ENCODE measurements at regions not wholly inside any gene's neighbourhood (a gene's known extent, or its start where the extent isn't known, plus 50 kb on each side); places are given as distances from the start of the nearest gene placed in this dataset.

DNA sequence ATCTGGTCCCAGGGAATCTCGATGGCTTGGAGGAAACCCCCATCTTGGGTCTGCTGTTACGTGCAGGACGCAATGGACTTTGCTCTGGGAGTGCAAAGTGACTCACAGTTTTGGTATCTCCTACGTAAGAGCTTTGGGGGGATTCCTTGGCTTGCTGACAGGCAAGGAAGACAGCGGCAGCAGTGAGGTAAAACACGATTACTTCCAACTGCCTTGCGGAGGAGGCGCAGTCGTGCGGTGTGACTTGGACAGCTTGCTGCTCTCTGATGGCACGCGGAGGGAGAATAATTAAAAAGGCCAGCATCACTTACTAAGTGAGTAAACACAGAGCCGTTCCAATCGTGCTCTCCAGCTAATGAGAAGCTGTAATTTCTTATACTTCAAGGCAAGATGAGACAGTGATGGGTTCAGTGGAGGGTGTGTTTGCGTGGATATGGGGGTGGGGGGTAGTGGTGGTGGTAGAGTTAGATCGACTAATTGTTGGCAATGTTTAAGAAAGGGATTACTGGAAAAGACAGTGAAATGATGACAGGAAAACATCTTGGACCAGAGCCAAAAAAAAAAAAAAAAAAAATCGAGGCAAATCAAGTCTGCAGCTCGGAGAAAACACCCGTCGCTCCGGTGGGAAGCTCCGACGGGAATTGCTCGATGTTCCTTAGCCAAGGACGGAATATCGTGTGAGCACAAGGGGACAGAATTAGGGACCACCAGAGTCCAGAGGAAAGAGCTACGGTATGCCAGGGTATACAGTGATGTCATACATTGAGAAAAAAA, 184.8 kb upstream of the ZFHX3 start:
- no peak for DNase-seq

DNA sequence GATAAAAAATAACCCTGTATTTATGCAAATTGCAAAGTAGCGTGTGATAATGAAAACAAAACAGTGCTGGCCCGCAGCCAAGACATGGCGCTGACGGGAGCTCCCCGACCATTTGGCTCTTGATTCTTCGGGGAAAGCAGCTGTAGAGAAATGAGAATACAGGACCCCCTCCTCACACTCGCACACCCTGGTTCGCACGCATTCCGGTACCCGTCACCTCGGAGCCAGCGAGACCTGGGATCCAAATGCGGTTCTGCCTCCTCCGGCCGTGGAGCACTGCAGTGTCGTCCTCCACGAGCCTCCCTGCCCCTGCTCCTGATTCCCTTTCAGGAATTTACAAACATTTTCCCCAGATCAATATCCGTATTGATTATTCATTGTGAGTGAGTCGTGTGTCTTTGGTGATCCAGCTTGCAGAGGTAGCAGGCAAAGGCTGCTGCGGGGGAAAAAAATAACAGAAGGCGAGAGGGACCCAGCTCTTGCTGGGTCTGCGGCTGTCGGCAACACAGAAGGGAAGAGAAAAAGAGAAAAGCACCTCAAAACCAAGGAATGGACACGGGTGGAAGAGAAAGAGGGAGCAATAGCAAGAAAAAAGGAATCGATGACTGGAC, 184.1 kb upstream of the ZFHX3 start:
- DNase-seq = no peak

DNA sequence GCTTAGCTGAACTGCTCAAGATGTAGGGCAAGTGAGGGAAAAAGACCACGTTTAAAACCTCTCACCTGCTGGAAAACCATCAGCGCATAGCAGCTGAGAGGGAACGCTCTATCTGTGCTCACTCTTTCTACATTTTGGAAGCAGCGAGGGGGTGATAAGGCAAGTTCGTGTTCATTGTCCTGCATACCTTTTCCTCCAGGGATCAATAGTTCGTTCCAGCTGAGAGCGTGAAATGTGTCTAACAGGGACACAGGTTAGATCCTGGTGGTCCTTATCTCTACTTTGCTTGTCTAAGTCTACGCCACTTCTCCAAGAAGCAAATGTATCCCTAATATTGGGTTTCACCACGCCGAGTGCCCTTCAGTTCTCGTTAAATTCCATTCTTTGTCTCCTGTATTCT, 183.5 kb upstream of the ZFHX3 start:
- DNase-seq = no peak

DNA sequence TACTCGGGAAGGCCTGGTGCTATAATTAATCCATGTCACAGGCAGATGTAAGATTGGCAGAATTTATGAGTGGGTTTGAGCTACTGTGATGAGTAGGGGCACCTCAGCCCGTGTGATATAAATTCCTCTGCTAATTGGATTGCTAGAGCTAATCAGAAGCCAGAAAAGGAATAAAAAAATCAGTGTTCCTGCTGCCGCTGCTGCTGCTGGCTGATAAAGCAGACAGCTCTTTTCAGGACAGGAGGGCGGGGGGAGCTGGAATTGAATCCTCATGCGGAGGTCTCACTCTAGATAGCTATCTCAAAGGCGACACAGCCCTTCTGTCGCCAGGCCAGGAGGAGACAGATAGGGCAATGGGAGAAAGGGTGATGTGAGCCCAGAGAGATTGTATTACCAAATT, 182.7 kb upstream of the ZFHX3 start:
- no peak for DNase-seq

DNA sequence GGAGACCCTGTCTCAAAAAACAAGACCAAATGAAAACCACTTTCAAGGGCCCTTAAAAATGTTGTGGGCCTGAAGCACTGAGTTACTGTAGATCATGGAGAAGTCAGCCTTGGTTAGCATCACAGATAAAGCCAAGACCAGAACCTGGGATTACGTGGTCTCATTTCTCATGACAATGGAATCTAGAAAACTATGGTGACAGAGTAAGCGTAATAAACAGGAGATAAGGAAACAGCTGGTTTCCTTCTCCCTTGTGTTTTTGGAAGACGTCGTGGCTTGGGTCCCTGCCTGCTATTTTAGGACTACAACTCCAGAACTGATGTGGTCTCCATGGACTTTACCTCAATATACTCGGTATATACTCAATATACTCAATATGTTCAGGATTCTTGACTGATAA, 180.7 kb upstream of the ZFHX3 start:
- no peak for DNase-seq

DNA sequence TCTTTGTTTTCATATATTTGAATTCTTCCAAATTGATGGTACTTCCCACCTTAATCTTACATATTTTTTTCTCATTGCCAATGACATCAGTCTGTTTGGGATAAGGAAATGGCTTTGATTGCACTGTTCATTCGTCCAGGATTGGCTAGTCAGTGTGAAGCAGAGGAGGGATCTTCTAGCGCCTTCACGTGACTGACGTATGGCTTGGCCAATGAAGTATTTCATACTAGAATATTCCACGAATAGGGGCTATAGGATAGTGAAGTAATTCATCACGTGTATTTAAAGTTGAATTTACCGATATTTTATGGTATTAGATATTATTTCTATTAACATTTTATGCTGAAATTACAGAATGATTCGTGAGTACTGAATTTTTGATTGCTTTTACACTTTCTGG, 178.7 kb upstream of the ZFHX3 start:
- no peak for DNase-seq

DNA sequence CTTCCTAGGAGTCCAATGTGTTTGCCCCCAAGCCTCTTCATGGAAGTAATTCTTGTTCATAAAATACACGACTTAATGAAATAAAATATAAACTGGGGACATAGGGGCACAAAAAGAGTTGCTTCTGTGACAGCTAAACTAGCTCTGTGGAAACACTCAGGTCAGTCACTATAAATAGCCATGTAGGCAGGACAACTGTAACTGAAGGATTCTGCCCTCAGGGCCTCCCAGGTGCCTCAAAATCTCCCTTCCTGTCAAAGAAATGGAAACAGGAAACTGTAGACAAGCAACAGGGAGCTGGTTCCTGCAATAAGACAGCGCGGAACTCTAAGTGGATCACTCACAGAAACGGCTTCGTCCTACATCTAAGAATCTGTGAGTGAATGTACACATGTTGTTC, 178.1 kb upstream of the ZFHX3 start:
- no peak for DNase-seq

DNA sequence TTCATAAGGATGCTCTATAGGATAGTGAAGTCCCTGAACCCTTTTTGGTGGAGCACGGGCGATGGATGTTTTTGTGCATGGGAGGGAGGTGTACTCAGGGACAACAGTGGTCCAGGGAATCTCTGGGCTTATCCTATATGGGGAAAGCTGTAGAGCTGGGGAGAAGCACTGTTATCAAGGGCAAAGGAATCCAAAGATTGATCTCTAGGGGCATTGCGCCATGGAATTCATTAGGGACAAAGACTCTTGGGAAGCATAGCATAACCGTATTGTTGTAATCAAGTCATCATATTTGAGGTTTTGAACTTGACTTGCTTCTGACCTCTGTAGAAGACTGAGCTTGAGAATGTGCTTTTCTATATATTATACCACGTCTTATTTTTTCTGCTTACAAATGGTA, 172.9 kb upstream of the ZFHX3 start:
- DNase-seq = no peak

DNA sequence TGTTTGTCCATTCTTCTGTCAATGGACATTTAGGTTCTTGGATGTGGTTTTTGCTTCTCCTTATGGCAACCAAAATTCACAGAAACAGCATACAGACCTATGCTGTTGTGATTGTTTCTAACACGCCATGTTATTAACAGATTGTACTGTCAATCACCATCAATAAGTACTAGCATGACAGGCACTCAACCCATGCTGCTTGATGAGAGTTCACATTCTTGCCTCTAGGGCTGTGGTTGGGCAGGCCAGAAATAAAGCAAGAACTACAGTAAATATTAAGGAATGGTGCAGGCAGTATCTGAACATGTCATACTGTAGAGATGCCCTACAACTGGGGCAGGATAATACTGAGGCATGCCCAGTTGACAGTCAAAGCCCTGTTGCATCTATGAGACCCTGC, 171.2 kb upstream of the ZFHX3 start:
- no peak for DNase-seq

DNA sequence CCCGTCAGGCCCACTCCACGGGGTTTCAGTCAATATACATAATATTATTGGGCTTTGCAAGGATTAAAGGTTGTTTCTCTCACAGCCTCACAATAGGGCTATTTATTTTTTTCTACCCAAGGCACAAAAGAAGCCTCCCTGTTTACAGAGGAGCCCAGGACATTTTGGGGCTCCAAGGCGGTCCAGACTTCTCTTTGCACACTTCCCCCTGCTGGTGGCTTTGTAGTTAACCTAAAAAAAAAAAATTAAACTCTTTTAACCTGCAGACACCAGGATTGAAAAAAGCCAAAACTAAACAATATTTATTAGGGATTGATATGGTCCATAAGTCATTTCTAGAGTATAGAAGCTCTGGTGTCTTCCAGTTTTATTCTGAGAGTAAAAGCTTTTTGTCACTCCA, 169.7 kb upstream of the ZFHX3 start:
- no peak for DNase-seq

DNA sequence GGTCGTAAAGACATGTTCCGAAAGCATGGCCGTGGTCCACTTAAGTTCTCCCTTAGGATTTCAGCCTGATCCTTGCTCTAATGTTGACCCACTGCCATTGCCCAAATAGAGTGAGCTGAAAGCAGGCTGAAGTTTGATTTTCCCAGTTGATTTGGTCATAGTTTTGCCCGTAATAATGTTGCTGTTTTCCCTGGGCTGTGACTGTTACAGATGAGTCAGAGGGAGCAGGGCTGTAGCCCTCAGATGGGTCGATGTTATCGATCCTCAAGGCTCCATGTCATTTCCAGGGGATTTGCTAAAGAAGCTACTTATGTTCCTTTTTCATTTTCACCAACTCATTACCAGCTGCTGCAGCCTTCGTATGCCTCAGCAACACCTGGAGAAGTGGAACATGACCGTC, 169.0 kb upstream of the ZFHX3 start:
- no peak for DNase-seq

DNA sequence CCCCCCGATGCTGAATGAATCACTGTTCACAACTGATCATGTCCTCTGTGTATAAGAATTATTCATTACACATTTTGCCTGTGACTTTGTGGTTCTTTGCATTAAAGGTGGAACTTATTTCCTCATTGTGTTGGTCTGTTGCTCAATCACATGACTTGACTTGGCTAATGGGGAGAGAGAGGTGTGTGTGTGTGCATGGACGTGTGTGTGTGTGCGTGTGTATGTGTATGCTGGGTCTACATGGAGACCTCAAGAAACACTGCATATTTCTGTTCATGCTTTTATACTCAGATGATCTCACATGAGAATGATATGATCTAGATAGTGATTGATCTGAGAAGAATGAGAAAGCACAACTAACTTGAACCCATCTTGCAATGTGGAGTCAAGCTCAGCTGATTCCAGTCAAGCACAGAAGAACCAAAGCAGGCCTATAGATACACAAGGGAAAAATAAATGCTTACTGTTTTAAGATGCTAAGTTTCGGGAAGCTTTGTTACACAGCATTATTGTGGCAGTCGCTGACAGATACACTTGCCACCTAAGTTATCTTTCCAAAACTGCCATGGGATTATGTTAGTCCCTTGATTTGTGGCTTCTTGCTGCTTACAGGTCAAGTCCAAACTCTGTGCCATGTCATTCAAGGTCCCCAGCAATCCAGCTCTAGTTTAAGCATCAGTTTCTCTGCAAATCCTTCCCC, 167.9 kb upstream of the ZFHX3 start:
- DNase-seq = no peak

DNA sequence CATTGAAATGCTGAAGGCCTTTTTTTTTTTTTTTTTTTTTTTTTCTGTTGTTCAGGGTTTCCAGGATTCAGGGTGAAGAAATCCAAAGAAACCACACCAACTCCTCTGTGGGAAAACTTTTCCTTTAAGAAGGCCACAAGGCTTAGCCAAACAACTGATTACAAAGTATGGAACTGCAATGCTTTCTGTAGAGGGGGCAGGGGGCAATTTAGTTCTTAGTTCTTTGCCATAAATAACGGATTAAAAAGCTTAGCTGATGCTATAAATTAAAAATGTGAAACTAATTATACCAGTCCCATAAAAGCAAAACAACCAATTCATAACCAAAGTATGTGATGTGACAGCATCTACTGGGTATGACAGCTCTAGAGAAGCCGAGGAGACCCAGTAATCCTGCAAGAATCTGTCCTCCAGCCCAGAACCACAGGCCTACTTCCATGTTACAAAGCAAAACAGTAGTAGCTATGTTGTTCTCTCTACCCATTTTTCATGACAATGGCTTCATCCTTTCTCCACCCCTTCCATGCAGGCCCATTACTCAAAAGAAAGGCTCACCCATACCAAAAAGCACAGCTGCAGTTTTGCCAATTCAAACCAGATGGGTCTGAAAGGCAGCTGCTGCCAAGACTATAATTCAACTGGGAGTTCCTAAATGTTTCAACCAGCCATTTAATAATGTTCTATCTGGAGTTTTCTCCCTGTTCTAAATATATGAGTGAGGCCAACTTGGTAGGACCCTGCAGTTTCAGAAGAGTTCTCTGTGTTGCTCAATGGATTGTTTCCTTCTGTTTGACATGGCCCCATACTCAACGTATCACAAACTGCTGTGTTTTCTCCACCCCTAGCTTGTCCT, 167.1 kb upstream of the ZFHX3 start:
- DNase-seq = no peak

DNA sequence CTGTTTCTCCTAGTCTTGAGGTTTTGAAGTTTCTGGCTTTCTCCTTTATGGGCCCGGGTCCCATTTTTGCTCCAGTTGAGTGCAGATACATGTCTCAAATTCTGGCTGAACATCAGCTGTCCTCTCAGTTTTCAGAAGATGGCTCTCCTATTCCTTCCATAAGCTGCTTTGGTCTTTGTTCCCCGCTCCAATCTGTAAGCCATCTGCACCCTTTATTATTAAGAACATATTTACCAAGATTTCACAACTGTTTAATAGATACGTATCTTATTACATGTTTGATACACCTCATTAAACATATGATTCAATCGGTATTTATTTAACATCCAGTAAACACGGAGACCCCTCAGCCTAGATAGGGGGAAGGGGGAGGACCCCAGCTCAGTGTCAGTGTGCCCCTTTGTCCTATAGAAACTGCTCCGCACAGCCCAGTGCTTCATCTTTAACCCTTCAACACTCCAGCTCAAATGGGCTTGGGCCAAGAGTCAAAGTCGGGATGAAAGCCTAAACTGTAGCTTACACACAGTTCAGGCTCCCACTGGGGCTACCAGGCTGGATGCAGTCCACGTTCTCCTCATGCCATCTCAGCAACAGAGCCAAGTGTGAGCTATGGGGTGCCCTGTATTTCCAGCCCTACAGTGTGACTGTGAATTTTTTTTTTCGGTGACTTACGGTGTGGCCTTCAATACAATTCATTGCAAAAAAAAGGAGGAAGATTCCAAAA, 166.0 kb upstream of the ZFHX3 start:
- DNase-seq = no peak

DNA sequence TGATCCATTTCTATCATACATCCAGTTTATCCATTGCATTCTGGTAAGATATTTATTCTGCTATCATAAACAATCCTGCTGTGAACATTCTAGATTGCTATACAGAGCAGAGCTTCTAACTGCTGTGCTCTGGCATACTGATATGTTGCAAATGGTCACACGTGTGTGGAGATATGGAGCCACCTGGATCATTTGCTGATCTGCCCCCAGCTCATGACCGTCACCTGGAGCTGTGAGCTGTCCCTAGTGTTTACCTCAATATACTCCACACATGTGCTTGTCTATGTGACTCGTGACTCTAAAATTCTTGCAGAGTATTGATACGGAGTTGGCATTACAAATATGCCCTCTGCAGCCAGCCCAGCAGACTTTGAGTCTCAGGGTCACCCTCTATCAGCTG, 164.5 kb upstream of the ZFHX3 start:
- no peak for DNase-seq

DNA sequence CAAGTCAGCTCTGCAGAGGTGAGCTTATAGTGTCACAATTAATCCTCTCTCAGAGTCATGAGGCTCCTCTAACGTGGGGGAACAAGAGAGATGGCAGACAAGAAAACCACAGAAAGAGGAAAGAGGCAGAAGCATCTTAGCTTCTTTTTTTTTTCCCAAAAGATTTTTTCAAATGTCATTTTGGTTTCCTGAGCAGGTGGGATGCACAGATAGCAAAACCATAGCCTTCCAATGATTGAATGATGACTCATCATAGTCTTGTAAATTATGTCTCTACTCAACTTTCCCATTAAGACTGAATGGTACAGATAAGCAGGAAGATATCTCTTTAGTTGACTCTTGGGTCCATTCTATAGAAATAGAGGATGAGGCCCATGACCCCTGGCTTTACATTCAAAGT, 162.8 kb upstream of the ZFHX3 start:
- no peak for DNase-seq

DNA sequence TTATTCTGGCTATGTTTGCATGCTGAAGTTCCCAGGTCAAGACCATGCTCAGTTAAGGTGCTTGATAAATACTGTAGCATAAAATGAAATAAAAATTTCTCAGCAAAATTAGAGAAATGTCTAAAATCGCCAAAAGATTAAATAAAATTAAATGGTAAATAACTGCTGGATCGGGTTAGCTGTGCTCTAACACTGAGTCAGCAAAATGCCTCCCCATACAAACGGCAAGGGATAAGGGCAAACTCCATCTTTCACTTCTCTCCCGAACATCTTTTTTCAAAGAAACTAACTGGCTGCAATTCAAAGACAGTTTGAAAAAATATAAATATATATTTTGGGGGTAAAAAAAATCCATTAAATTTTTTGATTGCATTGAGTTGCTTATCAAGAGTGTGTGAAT, 162.2 kb upstream of the ZFHX3 start:
- no peak for DNase-seq

DNA sequence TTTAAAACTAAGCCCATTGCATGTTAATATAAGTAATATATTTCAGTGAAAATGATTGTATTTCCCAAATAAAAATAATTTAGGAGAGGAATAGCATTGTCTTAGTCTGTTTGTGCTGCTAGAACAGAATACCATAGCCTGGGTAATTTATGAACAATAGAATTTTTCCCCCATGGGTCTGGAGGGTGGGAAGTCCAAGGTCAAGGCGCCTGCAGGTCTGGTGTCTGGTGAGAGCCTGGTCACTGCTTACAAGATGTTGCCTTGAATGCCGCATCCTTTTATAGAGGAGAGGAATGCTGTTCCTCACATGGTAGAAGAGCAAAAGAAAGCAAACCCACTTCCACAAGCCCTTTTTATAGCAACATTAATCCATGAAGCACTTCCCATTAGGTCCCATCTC, 161.3 kb upstream of the ZFHX3 start:
- DNase-seq = no peak

DNA sequence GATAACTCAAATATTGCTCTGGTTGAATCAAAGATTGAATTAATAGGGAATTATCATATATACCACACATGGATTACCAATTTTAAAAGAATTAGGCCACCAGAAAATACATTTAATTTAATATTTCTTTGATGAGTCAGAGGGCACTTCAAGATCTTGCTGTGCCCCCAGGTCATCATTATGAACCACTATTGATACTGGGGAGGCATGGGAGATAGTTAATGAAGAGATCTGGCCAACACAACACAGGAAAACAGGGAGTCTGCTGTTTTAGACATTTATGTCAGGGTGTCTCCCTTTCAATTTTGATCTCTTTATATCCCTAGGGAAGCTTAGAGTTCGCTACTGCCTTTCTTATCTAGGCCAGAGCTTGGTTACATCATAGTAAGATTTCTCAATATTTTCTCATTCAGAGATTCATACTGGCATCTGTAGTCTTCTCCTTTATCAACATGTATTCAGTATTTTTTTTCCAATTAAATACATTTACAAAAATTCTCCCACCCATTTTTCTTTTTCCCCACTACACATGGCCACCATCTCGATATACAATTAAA, 158.3 kb upstream of the ZFHX3 start:
- no peak for DNase-seq

DNA sequence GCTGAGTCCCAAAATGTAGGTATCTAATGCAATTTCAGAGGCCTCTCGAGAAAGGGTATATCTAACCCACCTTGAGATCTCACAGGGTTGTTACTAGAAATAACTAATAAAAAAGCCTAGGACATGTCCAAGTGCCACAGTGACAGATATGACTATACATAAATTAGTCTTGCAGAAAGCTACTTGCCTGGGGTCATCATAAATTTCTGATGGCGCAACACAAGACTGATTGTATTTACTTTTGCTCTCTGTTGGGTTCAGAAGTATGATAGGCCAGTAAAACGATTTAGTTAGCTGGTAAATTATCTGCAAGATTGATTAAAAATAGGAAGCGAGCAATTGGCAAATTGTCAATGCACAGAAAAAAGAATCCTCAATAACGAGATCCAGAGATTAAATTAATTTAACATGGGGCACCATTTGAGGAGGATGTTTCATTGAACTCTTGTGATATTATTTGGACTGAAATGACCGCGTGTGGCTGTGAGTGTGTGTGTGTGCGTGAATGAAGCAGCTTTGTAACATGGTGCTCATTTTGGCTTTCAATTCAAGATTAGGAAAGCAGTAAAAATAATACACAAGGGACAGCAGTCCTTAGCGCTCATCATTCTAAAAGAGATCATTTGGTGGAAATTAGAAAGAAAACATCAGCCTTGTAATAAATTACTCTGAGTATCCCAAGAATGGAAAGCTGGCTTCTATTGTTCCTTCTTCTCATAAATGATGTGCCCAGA, 157.4 kb upstream of the ZFHX3 start:
- DNase-seq = no peak

DNA sequence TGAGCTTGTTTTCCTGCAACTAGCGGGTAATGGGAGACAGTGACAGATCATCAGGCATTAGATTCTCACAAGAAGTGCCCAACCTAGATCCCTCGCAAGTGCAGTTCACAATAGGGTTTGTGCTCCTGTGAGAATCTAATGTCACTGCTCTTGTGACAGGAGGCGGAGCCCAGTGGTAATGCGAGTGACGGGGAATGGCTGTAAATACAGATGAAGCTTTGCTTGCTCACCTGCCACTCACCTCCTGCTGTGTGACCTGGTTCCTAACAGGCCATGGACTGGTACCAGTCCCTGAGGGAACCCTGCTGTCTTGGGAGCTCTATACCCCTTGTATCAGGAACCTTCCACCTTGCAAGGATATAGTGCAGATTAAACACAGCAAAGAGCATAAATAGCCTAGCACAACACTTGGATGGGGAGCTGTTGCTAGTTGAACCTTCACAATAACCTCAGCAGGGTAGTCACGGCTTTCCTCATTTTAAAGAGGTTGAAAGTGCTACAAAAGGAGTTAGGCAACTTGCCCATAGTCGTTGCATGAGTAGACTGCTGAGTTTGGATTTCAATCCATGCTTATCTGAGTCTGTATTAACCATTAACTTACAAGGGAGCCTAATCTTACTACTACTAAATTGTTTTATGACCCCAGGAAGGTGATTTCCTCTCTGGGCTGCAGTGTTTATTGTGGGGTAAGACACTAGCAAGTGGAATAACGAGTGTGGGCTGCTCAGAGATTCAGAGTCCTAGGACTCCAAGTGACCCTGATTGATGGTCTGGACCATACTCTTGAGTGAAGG, 156.6 kb upstream of the ZFHX3 start:
- no peak for DNase-seq
